ENCODE measurements at regions not wholly inside any gene's neighbourhood (a gene's known extent, or its start where the extent isn't known, plus 50 kb on each side); places are given as distances from the start of the nearest gene placed in this dataset.

DNA sequence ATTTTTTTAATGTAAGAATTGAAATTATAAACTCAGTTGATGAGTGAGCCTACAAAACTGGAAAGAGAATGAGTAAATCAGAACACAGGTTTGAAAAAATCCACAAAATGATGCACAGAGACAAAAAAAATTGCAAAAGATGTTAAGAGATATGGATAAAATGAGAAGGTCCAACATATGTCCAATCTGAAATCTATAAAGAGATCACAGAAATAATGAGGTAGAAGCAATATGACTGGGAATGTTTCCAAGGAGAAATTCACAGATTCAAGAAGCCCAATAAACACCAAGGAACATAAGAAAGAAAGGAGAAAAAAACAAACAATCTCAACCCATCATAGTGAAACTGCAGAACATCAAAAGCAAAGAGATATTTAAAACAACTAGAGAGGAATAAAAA is 288.4 kb upstream of the SLC30A5 start (continued):
- TF ChIP-seq, protein P1, sequence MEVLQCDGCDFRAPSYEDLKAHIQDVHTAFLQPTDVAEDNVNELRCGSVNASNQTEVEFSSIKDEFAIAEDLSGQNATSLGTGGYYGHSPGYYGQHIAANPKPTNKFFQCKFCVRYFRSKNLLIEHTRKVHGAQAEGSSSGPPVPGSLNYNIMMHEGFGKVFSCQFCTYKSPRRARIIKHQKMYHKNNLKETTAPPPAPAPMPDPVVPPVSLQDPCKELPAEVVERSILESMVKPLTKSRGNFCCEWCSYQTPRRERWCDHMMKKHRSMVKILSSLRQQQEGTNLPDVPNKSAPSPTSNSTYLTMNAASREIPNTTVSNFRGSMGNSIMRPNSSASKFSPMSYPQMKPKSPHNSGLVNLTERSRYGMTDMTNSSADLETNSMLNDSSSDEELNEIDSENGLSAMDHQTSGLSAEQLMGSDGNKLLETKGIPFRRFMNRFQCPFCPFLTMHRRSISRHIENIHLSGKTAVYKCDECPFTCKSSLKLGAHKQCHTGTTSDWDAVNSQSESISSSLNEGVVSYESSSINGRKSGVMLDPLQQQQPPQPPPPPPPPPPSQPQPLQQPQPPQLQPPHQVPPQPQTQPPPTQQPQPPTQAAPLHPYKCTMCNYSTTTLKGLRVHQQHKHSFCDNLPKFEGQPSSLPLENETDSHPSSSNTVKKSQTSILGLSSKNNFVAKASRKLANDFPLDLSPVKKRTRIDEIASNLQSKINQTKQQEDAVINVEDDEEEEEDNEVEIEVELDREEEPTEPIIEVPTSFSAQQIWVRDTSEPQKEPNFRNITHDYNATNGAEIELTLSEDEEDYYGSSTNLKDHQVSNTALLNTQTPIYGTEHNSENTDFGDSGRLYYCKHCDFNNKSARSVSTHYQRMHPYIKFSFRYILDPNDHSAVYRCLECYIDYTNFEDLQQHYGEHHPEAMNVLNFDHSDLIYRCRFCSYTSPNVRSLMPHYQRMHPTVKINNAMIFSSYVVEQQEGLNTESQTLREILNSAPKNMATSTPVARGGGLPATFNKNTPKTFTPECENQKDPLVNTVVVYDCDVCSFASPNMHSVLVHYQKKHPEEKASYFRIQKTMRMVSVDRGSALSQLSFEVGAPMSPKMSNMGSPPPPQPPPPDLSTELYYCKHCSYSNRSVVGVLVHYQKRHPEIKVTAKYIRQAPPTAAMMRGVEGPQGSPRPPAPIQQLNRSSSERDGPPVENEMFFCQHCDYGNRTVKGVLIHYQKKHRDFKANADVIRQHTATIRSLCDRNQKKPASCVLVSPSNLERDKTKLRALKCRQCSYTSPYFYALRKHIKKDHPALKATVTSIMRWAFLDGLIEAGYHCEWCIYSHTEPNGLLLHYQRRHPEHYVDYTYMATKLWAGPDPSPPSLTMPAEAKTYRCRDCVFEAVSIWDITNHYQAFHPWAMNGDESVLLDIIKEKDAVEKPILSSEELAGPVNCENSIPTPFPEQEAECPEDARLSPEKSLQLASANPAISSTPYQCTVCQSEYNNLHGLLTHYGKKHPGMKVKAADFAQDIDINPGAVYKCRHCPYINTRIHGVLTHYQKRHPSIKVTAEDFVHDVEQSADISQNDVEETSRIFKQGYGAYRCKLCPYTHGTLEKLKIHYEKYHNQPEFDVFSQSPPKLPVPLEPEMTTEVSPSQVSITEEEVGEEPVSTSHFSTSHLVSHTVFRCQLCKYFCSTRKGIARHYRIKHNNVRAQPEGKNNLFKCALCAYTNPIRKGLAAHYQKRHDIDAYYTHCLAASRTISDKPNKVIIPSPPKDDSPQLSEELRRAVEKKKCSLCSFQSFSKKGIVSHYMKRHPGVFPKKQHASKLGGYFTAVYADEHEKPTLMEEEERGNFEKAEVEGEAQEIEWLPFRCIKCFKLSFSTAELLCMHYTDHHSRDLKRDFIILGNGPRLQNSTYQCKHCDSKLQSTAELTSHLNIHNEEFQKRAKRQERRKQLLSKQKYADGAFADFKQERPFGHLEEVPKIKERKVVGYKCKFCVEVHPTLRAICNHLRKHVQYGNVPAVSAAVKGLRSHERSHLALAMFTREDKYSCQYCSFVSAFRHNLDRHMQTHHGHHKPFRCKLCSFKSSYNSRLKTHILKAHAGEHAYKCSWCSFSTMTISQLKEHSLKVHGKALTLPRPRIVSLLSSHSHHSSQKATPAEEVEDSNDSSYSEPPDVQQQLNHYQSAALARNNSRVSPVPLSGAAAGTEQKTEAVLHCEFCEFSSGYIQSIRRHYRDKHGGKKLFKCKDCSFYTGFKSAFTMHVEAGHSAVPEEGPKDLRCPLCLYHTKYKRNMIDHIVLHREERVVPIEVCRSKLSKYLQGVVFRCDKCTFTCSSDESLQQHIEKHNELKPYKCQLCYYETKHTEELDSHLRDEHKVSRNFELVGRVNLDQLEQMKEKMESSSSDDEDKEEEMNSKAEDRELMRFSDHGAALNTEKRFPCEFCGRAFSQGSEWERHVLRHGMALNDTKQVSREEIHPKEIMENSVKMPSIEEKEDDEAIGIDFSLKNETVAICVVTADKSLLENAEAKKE (CRISPR knock-in tag; IDR thresholded peaks at IDR 0.05) = no peak
- no peak for TF ChIP-seq JUNB (IDR thresholded peaks at IDR 0.05; ENCODE audit: unreplicated experiment)
- no peak for TF ChIP-seq NANOG (IDR thresholded peaks at IDR 0.05; ENCODE audit: borderline replicate concordance)
- no peak for TF ChIP-seq ZNF114 (CRISPR knock-in tag; IDR thresholded peaks at IDR 0.05)

- H4K20me1 ChIP-seq (replicated peaks; ENCODE audit: insufficient read depth) = no peaks in the 10 kb centered on the region
- no peaks in the 10 kb centered on the region for H3K36me3 Mint-ChIP-seq (ENCODE audit: low read depth)
- peak overlapping the region; percentile 61 for H3K27ac Mint-ChIP-seq
- H2AFZ ChIP-seq = peak overlapping the region; percentile 93
- DNase-seq (ENCODE audit: low spot score) (no peak), ATAC-seq (no peak)
- H3K4me1 Mint-ChIP-seq = peaks cover 23% of the 10 kb centered on the region
- no peak overlapping the region for H3K4me3 ChIP-seq
- no peak overlapping the region for H3K4me3 Mint-ChIP-seq
- no peaks in the 10 kb centered on the region for H3K36me3 ChIP-seq (ENCODE audit: insufficient read depth)
- H3K4me2 ChIP-seq = peak overlapping the region; percentile 39
- H3K79me2 ChIP-seq (replicated peaks; ENCODE audit: insufficient read depth) = no peaks in the 10 kb centered on the region
- peaks cover 5% of the 10 kb centered on the region; the same call in 1 of the 3 replicates for H3K9me3 Mint-ChIP-seq
- peaks cover 13% of the 10 kb centered on the region; the same call in 1 of the 2 replicates for H3K9me2 ChIP-seq (ENCODE audit: insufficient read depth)
- peaks cover 23% of the 10 kb centered on the region for H3K4me1 ChIP-seq (ENCODE audit: insufficient read depth)
- no peaks in the 10 kb centered on the region for H3K27me3 ChIP-seq (ENCODE audit: insufficient read depth)
- peaks cover 4% of the 10 kb centered on the region; the same call in 1 of the 2 replicates for H3F3A ChIP-seq (replicated peaks; ENCODE audit: low read depth)
- peaks cover 2% of the 10 kb centered on the region for H3K27me3 Mint-ChIP-seq (ENCODE audit: insufficient read depth, low read depth, poor library complexity)
- peak overlapping the region; percentile 61 for H3K27ac ChIP-seq (ENCODE audit: low read depth)
- TF ChIP-seq, protein P2, sequence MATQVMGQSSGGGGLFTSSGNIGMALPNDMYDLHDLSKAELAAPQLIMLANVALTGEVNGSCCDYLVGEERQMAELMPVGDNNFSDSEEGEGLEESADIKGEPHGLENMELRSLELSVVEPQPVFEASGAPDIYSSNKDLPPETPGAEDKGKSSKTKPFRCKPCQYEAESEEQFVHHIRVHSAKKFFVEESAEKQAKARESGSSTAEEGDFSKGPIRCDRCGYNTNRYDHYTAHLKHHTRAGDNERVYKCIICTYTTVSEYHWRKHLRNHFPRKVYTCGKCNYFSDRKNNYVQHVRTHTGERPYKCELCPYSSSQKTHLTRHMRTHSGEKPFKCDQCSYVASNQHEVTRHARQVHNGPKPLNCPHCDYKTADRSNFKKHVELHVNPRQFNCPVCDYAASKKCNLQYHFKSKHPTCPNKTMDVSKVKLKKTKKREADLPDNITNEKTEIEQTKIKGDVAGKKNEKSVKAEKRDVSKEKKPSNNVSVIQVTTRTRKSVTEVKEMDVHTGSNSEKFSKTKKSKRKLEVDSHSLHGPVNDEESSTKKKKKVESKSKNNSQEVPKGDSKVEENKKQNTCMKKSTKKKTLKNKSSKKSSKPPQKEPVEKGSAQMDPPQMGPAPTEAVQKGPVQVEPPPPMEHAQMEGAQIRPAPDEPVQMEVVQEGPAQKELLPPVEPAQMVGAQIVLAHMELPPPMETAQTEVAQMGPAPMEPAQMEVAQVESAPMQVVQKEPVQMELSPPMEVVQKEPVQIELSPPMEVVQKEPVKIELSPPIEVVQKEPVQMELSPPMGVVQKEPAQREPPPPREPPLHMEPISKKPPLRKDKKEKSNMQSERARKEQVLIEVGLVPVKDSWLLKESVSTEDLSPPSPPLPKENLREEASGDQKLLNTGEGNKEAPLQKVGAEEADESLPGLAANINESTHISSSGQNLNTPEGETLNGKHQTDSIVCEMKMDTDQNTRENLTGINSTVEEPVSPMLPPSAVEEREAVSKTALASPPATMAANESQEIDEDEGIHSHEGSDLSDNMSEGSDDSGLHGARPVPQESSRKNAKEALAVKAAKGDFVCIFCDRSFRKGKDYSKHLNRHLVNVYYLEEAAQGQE (IDR thresholded peaks at IDR 0.05; ENCODE audit: unreplicated experiment) = no peak
- TF ChIP-seq POLR2AphosphoS5 (IDR thresholded peaks at IDR 0.05; ENCODE audit: low read depth) (no peak), EZH2 (IDR thresholded peaks at IDR 0.05; ENCODE audit: low read depth, unreplicated experiment) (no peak), NANOG (IDR thresholded peaks at IDR 0.05; ENCODE audit: borderline replicate concordance) (no peak)
Observed at GRCh38 chr5:68817632-68818031, 276.2 kb upstream of the SLC30A5 start.

Data from GM23338 (cell line).